GM18498 (cell line): ENCODE measurements at regions not wholly inside any gene's neighbourhood (a gene's known extent, or its start where the extent isn't known, plus 50 kb on each side); places are given as distances from the start of the nearest gene placed in this dataset.

ENCODE experiments used
- ATAC-seq: cut with Tn5 transposase; IDR thresholded peaks from one replicate; pipeline ENCODE4 v1.9.1; 2021; ENCODE audit warnings: mild to moderate bottlenecking, moderate library complexity; ENCODE audit not compliant: unreplicated experiment

- ATAC-seq = no peak
Observed at GRCh38 chr1:101153692-101154091, 83.1 kb upstream of the S1PR1 start.

GRCh38 chr1:101152633-101153032 lies 84.2 kb upstream of the S1PR1 start:
- no peak for ATAC-seq

GRCh38 chr1:101151286-101151685 lies 85.5 kb upstream of the S1PR1 start:
- no peak for ATAC-seq

- no peak for ATAC-seq
Observed at GRCh38 chr1:101150670-101151069, 86.1 kb upstream of the S1PR1 start.

- ATAC-seq = no peak
Observed at GRCh38 chr1:101150266-101150665, 86.6 kb upstream of the S1PR1 start.

GRCh38 chr1:101148980-101149379 lies 87.8 kb upstream of the S1PR1 start:
- ATAC-seq = no peak

GRCh38 chr1:101147381-101147780 lies 89.4 kb upstream of the S1PR1 start:
- ATAC-seq = no peak

GRCh38 chr1:101145449-101145820 lies 91.4 kb upstream of the S1PR1 start:
- ATAC-seq = no peak

GRCh38 chr1:101144671-101145448 lies 92.0 kb upstream of the S1PR1 start:
- no peak for ATAC-seq

GRCh38 chr1:101142244-101142643 lies 94.6 kb upstream of the S1PR1 start:
- no peak for ATAC-seq

- no peak for ATAC-seq
Observed at GRCh38 chr1:101141376-101141775, 95.4 kb upstream of the S1PR1 start.

- ATAC-seq = no peak
Observed at GRCh38 chr1:101139821-101140718, 96.7 kb upstream of the S1PR1 start.

GRCh38 chr1:101139130-101139529 lies 97.7 kb upstream of the S1PR1 start:
- ATAC-seq = no peak

GRCh38 chr1:101137144-101138126 lies 99.4 kb upstream of the S1PR1 start:
- peak; percentile 50 for ATAC-seq

GRCh38 chr1:101136739-101137138 lies 100.1 kb upstream of the S1PR1 start:
- ATAC-seq = peak; percentile 80

- no peak for ATAC-seq
Observed at GRCh38 chr1:101136271-101136670, 100.5 kb upstream of the S1PR1 start.

- ATAC-seq = no peak
Observed at GRCh38 chr1:101135526-101135925, 101.3 kb upstream of the S1PR1 start.

- no peak for ATAC-seq
Observed at GRCh38 chr1:101131239-101131843, 105.5 kb upstream of the S1PR1 start.

- ATAC-seq = no peak
Observed at GRCh38 chr1:101130673-101131072, 105.1 kb upstream of the DPH5 start.

- no peak for ATAC-seq
Observed at GRCh38 chr1:101128846-101129245, 103.3 kb upstream of the DPH5 start.
